CD14-positive monocyte (primary cell): ENCODE measurements at regions not wholly inside any gene's neighbourhood (a gene's known extent, or its start where the extent isn't known, plus 50 kb on each side); places are given as distances from the start of the nearest gene placed in this dataset.

Experiments used
- DNase-seq, 3 donors: peaks; one replicate each; pipeline ENCODE4 v3.0.0-alpha.2; 2011 to 2022
- H2AFZ ChIP-seq: 2 replicates; pipeline ENCODE4 v1.6.0; 2012; ENCODE audit warnings: mild to moderate bottlenecking, low read depth, low read length, inconsistent platforms; ENCODE audit not compliant: insufficient read depth, poor library complexity, severe bottlenecking
- H3K27ac ChIP-seq, 2 donors: 1 replicate in 1 of 2; 2 replicates in 1 of 2; pipeline ENCODE4 v1.5.1; 2012 to 2013; ENCODE audit warnings: low read length in 2 of 2, control low read depth in 1 of 2, inconsistent platforms in 1 of 2, low read depth in 1 of 2, mild to moderate bottlenecking in 1 of 2
- H3K27me3 ChIP-seq, 2 donors: one replicate each; pipeline versions ENCODE4 v1.6.0 to v1.6.1; 2011 to 2013; ENCODE audit warnings: low read length in 2 of 2; ENCODE audit not compliant: control insufficient read depth in 2 of 2, insufficient read depth in 2 of 2
- H3K36me3 ChIP-seq, 2 donors: replicated peaks in 1 of 2; 1 replicate in 1 of 2; 2 replicates in 1 of 2; pipeline versions ENCODE4 v1.5.1 to v1.6.1; 2012 to 2013; ENCODE audit warnings: low read length in 2 of 2, control low read depth in 1 of 2, inconsistent platforms in 1 of 2, mild to moderate bottlenecking in 1 of 2; ENCODE audit not compliant: insufficient read depth in 2 of 2, control insufficient read depth in 1 of 2
- H3K4me1 ChIP-seq, 2 donors: 1 replicate in 1 of 2; 2 replicates in 1 of 2; pipeline versions ENCODE4 v1.5.1 to v1.6.1; 2012 to 2013; ENCODE audit warnings: low read length in 2 of 2, control low read depth in 1 of 2, inconsistent platforms in 1 of 2, mild to moderate bottlenecking in 1 of 2, moderate library complexity in 1 of 2; ENCODE audit not compliant: insufficient read depth in 2 of 2, control insufficient read depth in 1 of 2
- H3K4me2 ChIP-seq: replicated peaks from 2 replicates; pipeline ENCODE3; 2012; ENCODE audit warnings: low read length, moderate library complexity, mild to moderate bottlenecking; ENCODE audit not compliant: poor library complexity, severe bottlenecking; ENCODE audit errors: extremely low read depth
- H3K4me3 ChIP-seq, 3 experiments: fragments of 200-600 bp in 1 of 3; sonication (generic) in 1 of 3; replicated peaks in 1 of 3; 1 replicate in 2 of 3; 2 replicates in 1 of 3; pipeline ENCODE4 v1.5.1; 2011 to 2013; ENCODE audit warnings: low read length in 3 of 3, mild to moderate bottlenecking in 3 of 3, control low read depth in 2 of 3, low read depth in 2 of 3, inconsistent platforms in 1 of 3, moderate library complexity in 1 of 3
- H3K79me2 ChIP-seq: 2 replicates; pipeline ENCODE4 v1.6.0; 2012; ENCODE audit warnings: mild to moderate bottlenecking, control low read depth, inconsistent platforms, low read length, moderate library complexity; ENCODE audit not compliant: insufficient read depth
- H3K9ac ChIP-seq: 2 replicates; pipeline ENCODE4 v1.6.0; 2017; ENCODE audit warnings: low read length, mild to moderate bottlenecking; ENCODE audit not compliant: insufficient read depth, poor library complexity, severe bottlenecking
- H3K9me3 ChIP-seq, 2 donors: replicated peaks in 1 of 2; 1 replicate in 1 of 2; 2 replicates in 1 of 2; pipeline versions ENCODE4 v1.5.1 to v1.6.1; 2012 to 2013; ENCODE audit warnings: low read length in 2 of 2, control low read depth in 1 of 2; ENCODE audit not compliant: control insufficient read depth in 1 of 2, insufficient read depth in 1 of 2
- H4K20me1 ChIP-seq: 2 replicates; pipeline ENCODE4 v1.6.0; 2012; ENCODE audit warnings: mild to moderate bottlenecking, low read length, control low read depth, moderate library complexity; ENCODE audit not compliant: insufficient read depth
- H3K27ac Mint-ChIP-seq, 7 donors: one replicate each; pipeline ENCODE4 v1.8.0; 2020; ENCODE audit warnings: mild to moderate bottlenecking in 7 of 7, mixed read lengths in 7 of 7, moderate library complexity in 6 of 7, inconsistent platforms in 2 of 7
- H3K27me3 Mint-ChIP-seq, 3 donors: one replicate each; pipeline ENCODE4 v1.8.0; 2021 to 2022; ENCODE audit warnings: low read depth in 3 of 3, mild to moderate bottlenecking in 3 of 3, mixed read lengths in 3 of 3, moderate library complexity in 3 of 3, inconsistent platforms in 1 of 3
- H3K36me3 Mint-ChIP-seq, 2 donors: one replicate each; pipeline ENCODE4 v1.8.0; 2020; ENCODE audit warnings: mixed read lengths in 2 of 2, inconsistent platforms in 1 of 2, mild to moderate bottlenecking in 1 of 2
- H3K4me1 Mint-ChIP-seq: one replicate; pipeline ENCODE4 v1.8.0; 2020; ENCODE audit warnings: mild to moderate bottlenecking, mixed read lengths
- H3K4me3 Mint-ChIP-seq, 2 donors: one replicate each; pipeline ENCODE4 v1.8.0; 2020; ENCODE audit warnings: mild to moderate bottlenecking in 2 of 2, mixed read lengths in 2 of 2, moderate library complexity in 1 of 2
- H3K9me3 Mint-ChIP-seq, 7 donors: one replicate each; pipeline ENCODE4 v1.8.0; 2020 to 2022; ENCODE audit warnings: mixed read lengths in 7 of 7, mild to moderate bottlenecking in 6 of 7, moderate library complexity in 6 of 7, inconsistent platforms in 2 of 7
- CTCF ChIP-seq: fragments of 200-600 bp; IDR thresholded peaks from one replicate; pipeline ENCODE4 v1.8.0; 2022; ENCODE audit warnings: antibody characterized with exemption, mild to moderate bottlenecking
- WGBS: methylation state at CpG from one replicate; pipeline ENCODE4 v1.1.5; 2013; ENCODE audit warnings: missing lambda C conversion rate; ENCODE audit not compliant: insufficient coverage; 5-methylcytosine and 5-hydroxymethylcytosine counted together
- intact Hi-C, 2 donors: fragments of 100-400 bp; cut with micrococcal nuclease; formaldehyde crosslinking; loops; one replicate each; pipeline versions ENCODE4 v1.15.0 to v1.15.1; 2023

GRCh38 chr6:28588666-28589065 is 63.0 kb downstream of the GPX5 start:
- H3K4me1 ChIP-seq, result no peaks in the 10 kb centered on the region
- H3K9me3 ChIP-seq, result peaks cover 2 to 38% of the 10 kb centered on the region in 2 donors
- H3K36me3 Mint-ChIP-seq, result peaks cover 0 to 4% of the 10 kb centered on the region in 2 donors
- peaks cover 54 to 72% (median 66%) of the 10 kb centered on the region in 3 donors for H3K27me3 Mint-ChIP-seq
- peak overlapping the region in 1 of 2 donors; percentile 49 for H3K4me3 Mint-ChIP-seq
- peaks cover 2% of the 10 kb centered on the region for H3K4me1 Mint-ChIP-seq
- no peaks in the 10 kb centered on the region for H3K36me3 ChIP-seq
- no peak for DNase-seq
- no peak overlapping the region for H3K9ac ChIP-seq
- intact Hi-C loops, result no loop called here
- H4K20me1 ChIP-seq, result no peaks in the 10 kb centered on the region
- no peak overlapping the region for H3K27ac Mint-ChIP-seq
- H3K27ac ChIP-seq, result no peak overlapping the region
- 94% methylated on average over 2 of the region's 3 CpGs for WGBS
- no peak for TF ChIP-seq CTCF
- H3K79me2 ChIP-seq, result no peaks in the 10 kb centered on the region
- H2AFZ ChIP-seq, result no peak overlapping the region
- peaks cover 5 to 32% (median 23%) of the 10 kb centered on the region in 7 donors for H3K9me3 Mint-ChIP-seq
- H3K4me2 ChIP-seq, result no peak overlapping the region
- no peak overlapping the region for H3K4me3 ChIP-seq
- peaks cover 58 to 68% of the 10 kb centered on the region in 2 donors for H3K27me3 ChIP-seq

GRCh38 chr6:28589234-28589956 is 63.7 kb downstream of the GPX5 start:
- Histone ChIP-seq H3K27me3 (peaks cover 56 to 68% of the 10 kb centered on the region in 2 donors), H3K4me1 (no peaks in the 10 kb centered on the region), H2AFZ (no peak overlapping the region), H3K27ac (no peak overlapping the region), H3K36me3 (no peaks in the 10 kb centered on the region), H4K20me1 (no peaks in the 10 kb centered on the region), H3K4me3 (no peak overlapping the region), H3K9me3 (peaks cover 2 to 38% of the 10 kb centered on the region in 2 donors), H3K9ac (no peak overlapping the region), H3K4me2 (no peak overlapping the region), H3K79me2 (no peaks in the 10 kb centered on the region)
- intact Hi-C loops, result no loop called here
- WGBS, result under 1% methylated on average over 17 of the region's 34 CpGs
- Mint-ChIP-seq H3K4me3 (peak overlapping the region in 1 of 2 donors; percentile 72), H3K27me3 (peaks cover 54 to 75% (median 66%) of the 10 kb centered on the region in 3 donors), H3K27ac (no peak overlapping the region), H3K4me1 (peaks cover 2% of the 10 kb centered on the region), H3K9me3 (peaks cover 5 to 32% (median 23%) of the 10 kb centered on the region in 7 donors), H3K36me3 (peaks cover 0 to 4% of the 10 kb centered on the region in 2 donors)
- no peak for TF ChIP-seq CTCF
- DNase-seq, result no peak
